OCI-LY7 (cell line): ENCODE measurements at regions not wholly inside any gene's neighbourhood (a gene's known extent, or its start where the extent isn't known, plus 50 kb on each side); places are given as distances from the start of the nearest gene placed in this dataset.

ENCODE experiments used
- CTCF ChIP-seq: fragments of 200-600 bp; sonication (generic); conservative IDR thresholded peaks from 2 replicates; pipeline ENCODE4 v1.5.1; 2014; ENCODE audit warnings: mild to moderate bottlenecking, antibody characterized with exemption, low read length, moderate library complexity, mixed read lengths
- EZH2phosphoT487 ChIP-seq: fragments of 200-600 bp; sonication (generic); IDR thresholded peaks from 2 replicates; pipeline ENCODE4 v1.6.1; 2018; ENCODE audit warnings: low read depth, borderline replicate concordance, mild to moderate bottlenecking, mixed run types, antibody characterized with exemption, low read length, moderate library complexity, mixed read lengths

GRCh38 chr18:55857409-55857808 lies 269.4 kb upstream of the TCF4 start:
- TF ChIP-seq CTCF (no peak), EZH2phosphoT487 (no peak)
